Kidney epithelial cell (primary cell): ENCODE measurements at regions not wholly inside any gene's neighbourhood (a gene's known extent, or its start where the extent isn't known, plus 50 kb on each side); places are given as distances from the start of the nearest gene placed in this dataset.
"Not testable (repeated sequence)": the region's sequence is repeated elsewhere in the genome, so short reads cannot be mapped to it uniquely, and the experiment has no call there.

Experiments used
- DNase-seq: peaks from one replicate; pipeline ENCODE4 v3.0.0-alpha.2; 2010; ENCODE audit warnings: low read depth
- H3K27me3 ChIP-seq: 2 replicates; pipeline ENCODE4 v1.6.0; 2011; ENCODE audit warnings: low read length; ENCODE audit not compliant: control insufficient read depth, insufficient read depth
- H3K36me3 ChIP-seq: 2 replicates; pipeline ENCODE4 v1.5.1; 2011; ENCODE audit warnings: low read length; ENCODE audit not compliant: control insufficient read depth, insufficient read depth
- H3K4me3 ChIP-seq: 2 replicates; pipeline ENCODE4 v1.5.1; 2011; ENCODE audit warnings: low read depth, mild to moderate bottlenecking, control low read depth, low read length
- TF ChIP-seq, protein P1 (sequence below): IDR thresholded peaks from 2 replicates; pipeline ENCODE4 v1.5.1; 2011; ENCODE audit warnings: mild to moderate bottlenecking, moderate library complexity, low read length, control low read depth, inconsistent platforms; ENCODE audit not compliant: insufficient read depth, poor library complexity, severe bottlenecking

DNA sequence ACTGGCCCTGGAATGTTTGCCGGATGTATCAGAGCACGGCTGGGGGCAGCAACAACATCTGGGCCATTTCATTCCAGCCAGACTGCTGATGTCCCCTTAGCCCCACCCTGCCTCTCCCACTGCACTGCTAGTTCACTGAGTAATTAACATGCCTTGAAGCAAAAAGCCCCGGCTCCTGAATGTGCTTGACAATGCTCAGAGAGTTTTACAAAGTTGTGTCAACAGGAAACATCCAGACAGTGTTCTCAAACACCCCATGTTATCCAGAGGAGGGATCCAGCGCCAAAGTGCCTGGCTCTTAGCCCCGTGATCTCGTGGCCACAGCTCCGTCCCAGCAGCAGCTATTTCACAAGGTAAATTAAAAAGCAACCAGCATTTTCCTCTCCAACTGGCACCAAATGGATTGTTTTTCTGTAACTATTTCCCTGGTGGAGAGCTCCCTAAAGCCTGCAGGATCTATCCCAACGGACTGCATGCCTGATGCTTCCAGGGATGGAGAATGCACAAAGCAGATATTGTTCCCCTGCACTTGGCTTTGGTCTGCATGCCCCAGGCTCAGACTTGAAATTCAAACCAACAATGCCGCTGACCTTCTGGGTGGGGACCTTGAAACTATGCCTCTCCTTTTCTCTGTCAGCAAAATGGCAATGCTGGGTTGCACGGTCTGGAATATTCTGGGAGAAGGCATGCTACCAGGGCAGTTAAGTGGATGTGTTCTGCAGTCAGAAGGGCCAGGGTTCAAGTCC is 115.6 kb upstream of the CDH5 start:
- DNase-seq = no peak
- H3K36me3 ChIP-seq = no peaks in the 10 kb centered on the region
- no peaks in the 10 kb centered on the region for H3K27me3 ChIP-seq
- H3K4me3 ChIP-seq = no peak overlapping the region
- TF ChIP-seq, protein P1, sequence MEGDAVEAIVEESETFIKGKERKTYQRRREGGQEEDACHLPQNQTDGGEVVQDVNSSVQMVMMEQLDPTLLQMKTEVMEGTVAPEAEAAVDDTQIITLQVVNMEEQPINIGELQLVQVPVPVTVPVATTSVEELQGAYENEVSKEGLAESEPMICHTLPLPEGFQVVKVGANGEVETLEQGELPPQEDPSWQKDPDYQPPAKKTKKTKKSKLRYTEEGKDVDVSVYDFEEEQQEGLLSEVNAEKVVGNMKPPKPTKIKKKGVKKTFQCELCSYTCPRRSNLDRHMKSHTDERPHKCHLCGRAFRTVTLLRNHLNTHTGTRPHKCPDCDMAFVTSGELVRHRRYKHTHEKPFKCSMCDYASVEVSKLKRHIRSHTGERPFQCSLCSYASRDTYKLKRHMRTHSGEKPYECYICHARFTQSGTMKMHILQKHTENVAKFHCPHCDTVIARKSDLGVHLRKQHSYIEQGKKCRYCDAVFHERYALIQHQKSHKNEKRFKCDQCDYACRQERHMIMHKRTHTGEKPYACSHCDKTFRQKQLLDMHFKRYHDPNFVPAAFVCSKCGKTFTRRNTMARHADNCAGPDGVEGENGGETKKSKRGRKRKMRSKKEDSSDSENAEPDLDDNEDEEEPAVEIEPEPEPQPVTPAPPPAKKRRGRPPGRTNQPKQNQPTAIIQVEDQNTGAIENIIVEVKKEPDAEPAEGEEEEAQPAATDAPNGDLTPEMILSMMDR = no peak

DNA sequence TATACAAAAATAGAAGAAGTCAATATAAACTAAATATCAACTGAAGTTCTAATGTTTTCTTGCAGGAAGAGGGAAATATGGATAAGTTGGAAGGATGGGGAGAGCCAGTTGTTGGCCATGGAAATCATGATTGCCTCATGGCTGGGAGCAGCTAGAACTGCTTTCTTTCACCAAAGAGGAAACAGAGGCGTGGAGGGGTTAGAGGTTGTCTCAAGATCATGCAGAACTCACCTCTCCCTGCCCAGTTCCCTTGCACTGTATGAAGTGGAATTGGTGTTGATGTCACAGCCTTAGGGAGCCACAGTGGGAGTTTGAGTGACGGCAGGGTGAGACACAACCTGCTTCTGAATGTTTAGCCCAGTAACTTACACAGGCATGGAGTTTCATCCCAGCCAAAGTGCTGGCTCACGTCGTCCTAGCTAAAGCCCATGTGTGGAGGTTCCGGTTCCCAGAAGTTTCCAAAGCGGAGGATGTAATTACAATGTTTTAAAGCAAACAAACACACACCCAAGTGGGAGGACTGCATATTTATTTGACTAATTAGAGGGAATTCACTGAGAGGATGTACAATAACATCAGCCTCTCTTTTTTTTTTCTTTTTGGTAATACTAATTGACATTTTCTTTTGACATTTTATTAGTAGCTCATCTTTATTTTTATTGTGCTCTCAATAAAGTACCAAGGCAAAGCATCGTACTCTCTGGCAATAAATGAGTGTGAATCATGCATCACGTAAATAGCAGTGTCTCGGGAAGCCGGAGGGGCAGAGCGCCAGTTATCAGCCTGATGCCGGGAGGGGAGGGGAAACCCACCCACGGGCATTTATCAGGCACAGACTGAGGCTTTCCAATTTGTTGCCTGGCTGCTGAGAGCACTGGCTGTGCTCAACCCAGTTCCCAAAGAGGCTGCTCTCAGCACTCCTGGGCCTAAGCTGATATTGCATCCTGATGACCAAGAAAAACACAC is 118.7 kb upstream of the CDH5 start:
- DNase-seq = no peak

DNA sequence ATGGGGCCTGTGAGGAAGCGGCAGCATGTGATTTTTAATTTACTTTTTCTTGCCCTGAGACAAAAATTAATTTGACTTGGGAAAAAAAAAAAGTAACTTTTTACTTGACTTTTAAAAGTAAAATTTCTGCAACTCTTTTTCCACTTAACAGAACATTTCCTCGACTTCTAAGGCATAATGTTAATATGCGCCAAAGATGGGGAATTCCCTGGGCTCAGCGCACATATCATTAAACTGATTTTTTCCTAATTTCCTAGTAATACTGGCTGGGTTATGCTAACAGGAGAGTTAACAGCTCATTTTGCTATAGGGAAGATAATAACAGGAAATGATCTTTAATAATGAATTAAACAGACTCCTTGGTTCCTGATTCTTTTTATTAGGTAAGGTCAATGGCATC is 120.6 kb upstream of the CDH5 start:
- Histone ChIP-seq H3K27me3 (no peaks in the 10 kb centered on the region), H3K4me3 (no peak overlapping the region), H3K36me3 (no peaks in the 10 kb centered on the region)
- TF ChIP-seq, protein P1 = no peak
- no peak for DNase-seq

More for the DNA sequence above, 118.7 kb upstream of the CDH5 start:
- no peaks in the 10 kb centered on the region for H3K36me3 ChIP-seq
- no peak overlapping the region for H3K4me3 ChIP-seq
- TF ChIP-seq, protein P1 = no peak
- no peaks in the 10 kb centered on the region for H3K27me3 ChIP-seq

DNA sequence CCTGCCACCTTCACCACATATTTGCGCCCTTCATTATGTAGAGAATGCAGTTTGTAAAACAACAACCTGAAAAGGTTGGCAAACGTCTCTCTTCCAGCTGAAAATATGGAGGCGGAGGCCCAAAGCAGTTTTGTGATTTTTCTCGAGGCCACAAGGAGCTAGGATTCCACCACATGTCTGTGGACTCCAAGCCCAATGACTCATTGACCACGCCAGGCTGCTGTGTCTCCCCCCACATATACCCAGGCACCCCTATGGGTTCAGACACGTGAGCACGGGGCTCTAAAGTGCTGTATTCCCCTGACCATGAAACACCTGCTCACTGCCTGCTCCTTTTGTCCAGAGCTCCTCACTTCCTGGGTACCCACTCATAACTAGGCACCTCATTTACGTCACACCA is 121.4 kb upstream of the CDH5 start:
- Histone ChIP-seq H3K27me3 (no peaks in the 10 kb centered on the region), H3K4me3 (no peak overlapping the region), H3K36me3 (no peaks in the 10 kb centered on the region)
- DNase-seq = no peak
- TF ChIP-seq, protein P1 = no peak

DNA sequence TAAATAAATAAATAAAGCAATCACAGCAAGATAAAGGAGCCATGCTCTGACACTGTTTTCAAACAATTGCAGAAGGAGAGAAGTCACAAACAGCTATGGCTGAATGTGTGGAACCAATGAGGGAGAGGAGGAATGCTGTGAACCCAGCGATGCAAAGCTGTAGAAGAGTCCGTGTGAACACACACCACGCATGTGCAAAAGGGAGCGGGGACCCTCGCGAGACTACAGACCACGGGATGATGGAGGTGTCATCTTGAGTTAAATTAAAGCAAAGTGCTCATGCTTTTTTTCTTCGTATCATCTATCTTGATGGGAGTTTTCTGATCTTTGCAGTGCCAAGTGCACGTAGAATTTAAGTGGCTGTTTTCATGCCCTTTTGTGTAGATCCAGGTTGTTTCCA is 123.8 kb upstream of the CDH5 start:
- DNase-seq = no peak
- TF ChIP-seq, protein P1 = no peak
- Histone ChIP-seq H3K27me3 (no peaks in the 10 kb centered on the region), H3K4me3 (no peak overlapping the region), H3K36me3 (no peaks in the 10 kb centered on the region)

DNA sequence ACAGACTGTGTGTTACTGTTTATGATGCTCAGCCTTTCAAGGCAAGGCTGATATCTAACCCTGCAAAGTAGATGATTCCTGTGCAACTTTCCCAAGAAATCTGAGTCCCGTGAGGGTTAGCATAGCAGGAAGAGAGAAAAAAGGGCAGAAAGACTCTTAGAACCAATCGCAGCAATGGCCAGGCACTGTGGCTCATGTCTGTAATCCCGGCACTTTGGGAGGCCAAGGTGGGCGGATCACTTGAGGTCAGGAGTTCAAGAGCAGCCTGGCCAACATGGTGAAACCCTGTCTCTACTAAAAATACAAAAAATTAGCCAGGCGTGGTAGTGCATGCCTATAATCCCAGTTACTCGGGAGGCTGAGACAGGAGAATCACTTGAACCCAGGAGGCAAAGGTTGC is 124.3 kb upstream of the CDH5 start:
- DNase-seq, H3K27me3 ChIP-seq, H3K4me3 ChIP-seq, H3K36me3 ChIP-seq: not testable (repeated sequence)
